GM12873 (cell line): ENCODE measurements at regions not wholly inside any gene's neighbourhood (a gene's known extent, or its start where the extent isn't known, plus 50 kb on each side); places are given as distances from the start of the nearest gene placed in this dataset.

Experiments
- CTCF ChIP-seq: IDR thresholded peaks from 2 replicates; pipeline ENCODE4 v1.5.1; 2012; ENCODE audit warnings: low read depth, mild to moderate bottlenecking, moderate library complexity, low read length, control low read depth; ENCODE audit not compliant: insufficient read depth; ENCODE audit errors: missing control alignments

DNA sequence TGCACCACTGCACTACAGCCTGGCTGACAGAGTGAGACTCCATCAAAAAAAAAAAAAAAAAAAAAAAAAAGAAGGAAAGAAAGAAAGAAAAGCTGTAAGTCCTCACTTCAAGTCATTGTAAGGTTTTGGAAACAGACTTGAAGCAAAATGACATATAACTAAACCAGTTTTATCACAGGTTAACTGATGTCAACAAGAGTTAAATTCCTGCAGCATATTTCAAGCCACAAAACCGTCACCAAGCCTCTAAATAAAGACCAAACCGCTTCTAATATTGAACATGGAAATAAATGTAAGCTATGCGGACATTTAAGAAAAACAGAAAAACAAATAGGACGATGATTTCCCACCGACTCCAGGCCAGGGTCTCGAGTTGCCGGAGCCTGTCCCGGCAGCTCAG lies 88.9 kb upstream of the RPS6KA2 start:
- no peak for TF ChIP-seq CTCF

DNA sequence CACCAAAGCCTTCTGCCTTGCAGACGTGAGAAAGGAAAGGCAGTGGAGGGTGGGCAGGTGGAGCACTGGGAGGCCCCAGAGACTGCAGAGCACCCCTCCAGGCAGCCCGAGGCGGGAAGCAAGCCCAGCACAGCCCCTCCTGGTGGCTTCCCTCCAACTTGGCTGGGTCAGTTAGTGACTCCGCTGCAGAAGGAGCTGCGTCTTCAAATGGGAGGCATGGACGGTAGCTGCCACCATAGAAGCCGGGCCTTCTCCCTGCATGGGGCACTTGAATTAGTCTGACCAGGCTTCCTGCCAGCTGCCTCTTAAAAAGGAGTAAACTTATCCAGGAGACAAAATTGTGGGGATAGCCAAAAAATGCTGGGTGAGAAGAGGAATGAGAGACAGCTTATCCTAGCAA lies 88.0 kb upstream of the RPS6KA2 start:
- no peak for TF ChIP-seq CTCF

DNA sequence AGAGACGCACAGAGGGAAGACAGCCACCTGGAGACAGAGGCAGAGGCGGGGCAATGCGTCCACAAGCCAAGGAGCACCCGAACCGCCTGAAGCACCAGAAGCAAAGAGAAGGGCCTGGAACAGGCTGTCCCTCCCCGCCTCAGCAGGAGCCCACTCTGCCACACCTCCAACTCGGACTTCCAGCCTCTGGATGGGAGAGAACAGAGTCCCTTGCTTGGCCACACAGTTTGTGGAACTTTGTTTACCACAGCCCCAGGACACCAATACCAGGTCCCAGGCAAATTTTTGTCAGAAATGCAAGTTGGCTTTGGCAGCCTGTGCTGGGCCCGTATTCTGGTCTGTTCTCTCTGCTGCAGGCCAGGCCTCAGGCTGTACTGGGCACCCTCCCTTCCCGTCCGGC lies 87.5 kb upstream of the RPS6KA2 start:
- TF ChIP-seq CTCF, result no peak

- TF ChIP-seq CTCF, result no peak
Observed at GRCh38 chr6:166714187-166714510, 87.1 kb upstream of the RPS6KA2 start.

DNA sequence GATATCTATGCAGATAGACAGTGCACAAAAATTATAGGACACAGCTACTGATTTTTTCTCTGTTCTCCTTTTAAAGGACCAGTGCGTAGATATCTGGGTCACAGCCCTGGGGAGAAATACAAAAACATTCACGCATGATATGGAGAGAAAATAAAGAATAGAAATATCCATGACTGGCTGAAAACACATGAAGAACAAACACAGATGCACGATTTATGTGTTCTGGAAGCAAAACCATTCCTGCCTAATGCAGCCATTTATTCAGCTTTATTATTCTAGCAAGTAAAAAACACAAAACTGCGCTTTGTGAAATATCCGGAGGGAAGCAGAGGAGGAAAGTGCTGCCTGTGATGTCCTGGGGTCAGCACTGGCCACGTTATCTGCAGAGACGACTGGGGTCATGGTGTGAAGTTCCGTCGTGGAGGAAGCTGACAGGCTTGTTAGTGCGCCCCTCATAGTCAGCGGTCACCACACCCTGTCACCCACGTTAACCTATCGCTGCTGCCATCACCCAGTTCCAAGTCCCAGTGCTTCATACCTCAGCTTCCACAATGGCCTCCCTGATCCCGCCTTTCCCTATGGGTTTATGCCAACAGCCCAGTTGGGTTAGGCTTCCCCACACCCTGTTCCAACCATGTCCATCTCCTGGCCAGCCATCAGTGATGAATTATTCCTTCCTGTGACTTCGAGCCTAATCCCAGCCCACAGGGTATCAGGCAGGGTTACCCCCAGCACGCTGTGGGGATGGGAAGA lies 86.6 kb upstream of the RPS6KA2 start:
- TF ChIP-seq CTCF, result no peak

DNA sequence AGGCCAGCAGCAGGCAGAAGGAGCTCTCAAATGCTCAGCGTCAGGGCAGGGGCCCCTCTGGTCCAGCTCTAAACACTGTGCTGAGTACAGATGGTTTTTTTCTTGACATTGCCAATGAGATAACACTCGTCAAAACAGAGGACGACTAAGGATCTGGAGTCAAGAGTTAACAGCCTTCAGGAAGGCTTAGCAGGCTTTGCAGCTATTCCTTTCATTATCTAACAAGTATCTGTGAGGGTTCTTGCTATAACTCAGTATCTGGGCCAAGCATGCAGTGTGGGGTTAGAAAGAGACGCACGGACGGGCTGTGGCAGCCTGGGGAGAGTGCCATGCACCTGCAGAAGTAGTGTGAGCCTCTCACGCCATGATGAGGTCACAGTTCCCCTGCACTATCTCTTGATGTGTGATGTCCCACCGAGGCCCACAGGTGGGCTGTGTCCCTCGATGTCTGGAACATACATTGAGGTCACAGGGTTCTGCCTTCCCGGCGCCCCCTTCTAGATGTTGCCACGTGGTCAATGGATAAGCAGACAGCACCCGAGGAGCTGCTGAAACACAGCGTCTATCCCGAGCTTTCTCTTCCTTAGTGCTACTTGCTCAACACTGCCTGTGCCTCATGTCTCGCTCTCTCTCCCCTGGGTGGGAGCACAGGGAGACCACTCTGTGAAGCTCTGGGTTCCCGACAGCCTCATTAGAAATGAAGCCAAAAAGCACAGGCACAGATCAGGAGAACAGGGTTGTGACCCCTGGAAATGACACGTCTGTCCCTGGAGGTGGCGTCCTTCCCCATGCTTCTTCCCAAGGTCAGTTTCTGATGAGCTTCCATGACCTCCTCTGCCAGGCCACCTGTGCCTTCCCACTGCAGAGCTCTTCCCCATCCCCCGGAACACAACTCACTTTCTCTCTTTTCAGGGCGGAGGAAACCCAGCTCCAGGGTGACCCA lies 85.5 kb upstream of the RPS6KA2 start:
- TF ChIP-seq CTCF, result no peak

DNA sequence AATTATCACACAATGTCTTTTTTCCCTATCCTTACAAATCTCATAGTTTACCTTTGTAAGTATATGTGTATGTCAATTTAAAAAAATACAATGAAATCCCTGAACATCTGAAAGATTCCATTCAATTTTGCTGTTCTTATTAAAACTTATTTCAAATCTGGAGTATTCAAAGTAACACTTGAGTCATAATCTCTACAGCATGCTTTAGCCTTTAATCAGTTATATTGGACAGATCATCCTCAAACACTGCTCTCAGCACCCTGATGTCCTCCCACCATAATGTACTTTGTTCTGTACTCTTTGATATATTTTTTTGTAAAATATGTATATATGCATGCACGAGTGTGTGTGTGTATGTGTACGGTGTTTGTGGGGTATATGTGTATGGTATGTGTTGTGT lies 83.0 kb upstream of the RPS6KA2 start:
- no peak for TF ChIP-seq CTCF
